SK-N-SH treated with all-trans-retinoic acid at 6 μM for 48 hours (cell line): ENCODE measurements at regions not wholly inside any gene's neighbourhood (a gene's known extent, or its start where the extent isn't known, plus 50 kb on each side); places are given as distances from the start of the nearest gene placed in this dataset.
A peak's percentile ranks its signal among the peaks of the same experiment; 100 is the strongest.
"Not testable (repeated sequence)": the region's sequence is repeated elsewhere in the genome, so short reads cannot be mapped to it uniquely, and the experiment has no call there.

Source experiments
- ATAC-seq: fragments of 200-7000 bp; cut with Tn5 transposase; 3 replicates; pipeline ENCODE4 v1.9.1; 2020; ENCODE audit warnings: mild to moderate bottlenecking, moderate library complexity
- BACH2 ChIP-seq: fragments of 250-450 bp; sonication (Bioruptor Pico); IDR thresholded peaks from 2 replicates; pipeline ENCODE4 v1.9.0; 2021; ENCODE audit warnings: mild to moderate bottlenecking, borderline replicate concordance
- CSDC2 ChIP-seq: fragments of 250-450 bp; sonication (Bioruptor Pico); IDR thresholded peaks from 2 replicates; pipeline ENCODE4 v1.5.0; 2020; ENCODE audit warnings: mild to moderate bottlenecking, moderate library complexity
- ESRRG ChIP-seq: fragments of 250-450 bp; sonication (Bioruptor Pico); IDR thresholded peaks from 2 replicates; pipeline ENCODE4 v1.6.1; 2021; ENCODE audit warnings: mild to moderate bottlenecking
- GLIS3 ChIP-seq: fragments of 250-450 bp; sonication (Bioruptor Pico); IDR thresholded peaks from 2 replicates; pipeline ENCODE4 v1.5.0; 2020; ENCODE audit warnings: mild to moderate bottlenecking, moderate library complexity
- ISL1 ChIP-seq: fragments of 250-450 bp; sonication (Bioruptor Pico); IDR thresholded peaks from 2 replicates; pipeline ENCODE4 v2.1.2; 2022; ENCODE audit warnings: mild to moderate bottlenecking, moderate library complexity
- OSR1 ChIP-seq: fragments of 250-450 bp; sonication (Bioruptor Pico); IDR thresholded peaks from 2 replicates; pipeline ENCODE4 v1.8.0; 2022; ENCODE audit warnings: moderate library complexity, mild to moderate bottlenecking, inconsistent platforms
- PPARA ChIP-seq: fragments of 250-450 bp; sonication (Bioruptor Pico); IDR thresholded peaks from 2 replicates; pipeline ENCODE4 v1.5.0; 2020; ENCODE audit warnings: mild to moderate bottlenecking, borderline replicate concordance
- RARB ChIP-seq: fragments of 250-450 bp; sonication (Bioruptor Pico); IDR thresholded peaks from 2 replicates; pipeline ENCODE4 v1.8.0; 2021; ENCODE audit warnings: mild to moderate bottlenecking, moderate library complexity
- SNAI2 ChIP-seq: fragments of 250-450 bp; sonication (Bioruptor Pico); IDR thresholded peaks from 2 replicates; pipeline ENCODE4 v1.5.0; 2020; ENCODE audit warnings: mild to moderate bottlenecking, moderate library complexity
- TCF4 ChIP-seq: fragments of 250-450 bp; sonication (Bioruptor Pico); IDR thresholded peaks from 2 replicates; pipeline ENCODE4 v1.8.0; 2021; ENCODE audit warnings: mild to moderate bottlenecking, moderate library complexity, borderline replicate concordance
- TOX ChIP-seq: fragments of 250-450 bp; sonication (Bioruptor Pico); IDR thresholded peaks from 2 replicates; pipeline ENCODE4 v1.8.0; 2021; ENCODE audit warnings: mild to moderate bottlenecking, moderate library complexity, borderline replicate concordance
- ZC3H10 ChIP-seq: fragments of 250-450 bp; sonication (Bioruptor Pico); IDR thresholded peaks from 2 replicates; pipeline ENCODE4 v1.5.1; 2021; ENCODE audit warnings: mild to moderate bottlenecking, moderate library complexity
- ZFP3 ChIP-seq: fragments of 250-450 bp; sonication (Bioruptor Pico); IDR thresholded peaks from 2 replicates; pipeline ENCODE4 v1.5.0; 2020; ENCODE audit warnings: mild to moderate bottlenecking, moderate library complexity
- ZNF565 ChIP-seq: fragments of 450-650 bp; formaldehyde crosslinking; conservative IDR thresholded peaks from 2 replicates; pipeline ENCODE4 v1.5.0; 2020; ENCODE audit warnings: low read depth, mild to moderate bottlenecking, moderate library complexity
- ZNF70 ChIP-seq: fragments of 450-650 bp; formaldehyde crosslinking; IDR thresholded peaks from 2 replicates; pipeline ENCODE4 v1.5.0; 2020; ENCODE audit warnings: mild to moderate bottlenecking, moderate library complexity
- ZNF8 ChIP-seq: fragments of 450-650 bp; formaldehyde crosslinking; IDR thresholded peaks from 2 replicates; pipeline ENCODE4 v1.5.0; 2020; ENCODE audit warnings: mild to moderate bottlenecking, moderate library complexity
- TF ChIP-seq, protein P1 (sequence below): fragments of 250-450 bp; sonication (Bioruptor Pico); IDR thresholded peaks from 2 replicates; pipeline ENCODE4 v1.5.1; 2021; ENCODE audit warnings: mild to moderate bottlenecking, moderate library complexity
- TF ChIP-seq, protein P2 (sequence below): fragments of 250-450 bp; sonication (Bioruptor Pico); IDR thresholded peaks from 2 replicates; pipeline ENCODE4 v1.8.0; 2021; ENCODE audit warnings: low read depth, mild to moderate bottlenecking, moderate library complexity, borderline replicate concordance
- TF ChIP-seq, protein P3 (sequence below): fragments of 250-450 bp; sonication (Bioruptor Pico); IDR thresholded peaks from 2 replicates; pipeline ENCODE4 v1.8.0; 2020; ENCODE audit warnings: mild to moderate bottlenecking, moderate library complexity, borderline replicate concordance
- TF ChIP-seq, protein P4 (sequence below): fragments of 250-450 bp; sonication (Bioruptor Pico); IDR thresholded peaks from 2 replicates; pipeline ENCODE4 v1.5.1; 2020; ENCODE audit warnings: low read depth, mild to moderate bottlenecking, moderate library complexity

DNA sequence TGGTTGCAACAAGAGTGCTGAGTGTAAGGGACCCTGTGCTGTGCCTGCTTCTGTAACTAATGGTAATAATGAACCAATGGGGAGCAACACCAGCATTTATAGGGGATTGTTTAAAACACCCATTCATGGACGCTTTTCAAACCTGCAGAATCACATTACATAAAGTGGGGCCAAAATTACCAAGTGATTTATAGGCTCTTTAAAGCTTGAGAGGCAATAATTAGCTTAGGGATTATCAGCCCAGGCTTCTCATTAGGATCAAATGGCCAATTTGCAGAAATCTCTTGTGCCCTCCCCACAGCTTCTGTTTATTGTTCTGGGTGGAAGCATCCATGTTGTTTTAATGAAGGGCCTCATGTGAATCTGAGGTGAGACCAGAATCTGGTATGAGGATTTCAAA is 125.5 kb downstream of the ZNF486 start:
- TF ChIP-seq TCF4 (CRISPR knock-in tag) = 0 out of 2 replicates have a peak, but pooled peaks have one; percentile 15
- TF ChIP-seq, all 23 proteins: peak for 1; not testable (repeated sequence) for 22
- not testable (repeated sequence) for ATAC-seq

DNA sequence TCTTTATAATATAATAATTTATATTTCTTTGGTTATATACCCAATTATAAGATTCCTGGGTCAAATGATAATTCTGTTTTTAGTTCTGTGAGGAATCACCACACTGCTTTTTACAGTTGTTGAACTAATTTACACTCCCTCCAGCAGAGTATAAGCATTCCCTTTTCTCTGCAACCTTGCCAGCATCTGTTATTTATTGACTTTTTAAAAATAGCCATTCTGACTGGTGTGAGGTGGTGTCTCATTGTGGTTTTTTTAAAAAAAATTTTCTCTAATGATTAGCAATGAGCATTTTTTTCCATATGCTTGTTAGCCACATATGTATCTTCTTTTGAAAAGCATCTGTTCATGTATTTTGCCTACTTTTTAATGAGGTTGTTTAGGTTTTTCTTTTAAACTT is 122.2 kb downstream of the ZNF486 start:
- ATAC-seq = no peak
- no peak for TF ChIP-seq PPARA (CRISPR knock-in tag)
- TF ChIP-seq ZFP3 (CRISPR knock-in tag) = no peak
- no peak for TF ChIP-seq ISL1 (CRISPR knock-in tag)
- no peak for TF ChIP-seq TCF4 (CRISPR knock-in tag)
- TF ChIP-seq GLIS3 (CRISPR knock-in tag) = no peak
- TF ChIP-seq ESRRG (CRISPR knock-in tag) = no peak
- TF ChIP-seq RARB (CRISPR knock-in tag) = no peak
- TF ChIP-seq, protein P1, sequence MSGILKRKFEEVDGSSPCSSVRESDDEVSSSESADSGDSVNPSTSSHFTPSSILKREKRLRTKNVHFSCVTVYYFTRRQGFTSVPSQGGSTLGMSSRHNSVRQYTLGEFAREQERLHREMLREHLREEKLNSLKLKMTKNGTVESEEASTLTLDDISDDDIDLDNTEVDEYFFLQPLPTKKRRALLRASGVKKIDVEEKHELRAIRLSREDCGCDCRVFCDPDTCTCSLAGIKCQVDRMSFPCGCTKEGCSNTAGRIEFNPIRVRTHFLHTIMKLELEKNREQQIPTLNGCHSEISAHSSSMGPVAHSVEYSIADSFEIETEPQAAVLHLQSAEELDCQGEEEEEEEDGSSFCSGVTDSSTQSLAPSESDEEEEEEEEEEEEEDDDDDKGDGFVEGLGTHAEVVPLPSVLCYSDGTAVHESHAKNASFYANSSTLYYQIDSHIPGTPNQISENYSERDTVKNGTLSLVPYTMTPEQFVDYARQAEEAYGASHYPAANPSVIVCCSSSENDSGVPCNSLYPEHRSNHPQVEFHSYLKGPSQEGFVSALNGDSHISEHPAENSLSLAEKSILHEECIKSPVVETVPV = no peak
- TF ChIP-seq, all 23 proteins: peak for 0

DNA sequence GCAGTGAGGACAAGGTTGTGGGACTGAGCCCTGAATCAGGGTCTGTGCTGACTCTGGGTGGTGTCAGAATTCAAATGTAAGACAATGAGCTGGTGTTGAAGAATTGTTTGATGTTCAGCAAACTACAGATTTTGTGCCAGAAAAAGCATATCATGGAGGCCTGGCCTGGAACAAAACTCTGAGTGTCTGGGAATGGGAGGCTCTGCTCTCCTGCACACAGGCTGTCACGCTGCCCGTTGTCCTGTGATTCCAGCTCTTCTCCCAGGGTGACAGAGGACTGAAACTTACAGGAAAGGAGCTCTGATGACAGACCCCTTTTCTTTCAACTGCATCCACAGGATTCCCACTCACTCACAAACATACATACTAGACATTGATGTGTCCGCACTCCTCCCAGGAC is 120.1 kb downstream of the ZNF486 start:
- ATAC-seq = no peak
- TF ChIP-seq ZC3H10 = no peak
- TF ChIP-seq ZNF8 (CRISPR knock-in tag) = no peak
- TF ChIP-seq, protein P2, sequence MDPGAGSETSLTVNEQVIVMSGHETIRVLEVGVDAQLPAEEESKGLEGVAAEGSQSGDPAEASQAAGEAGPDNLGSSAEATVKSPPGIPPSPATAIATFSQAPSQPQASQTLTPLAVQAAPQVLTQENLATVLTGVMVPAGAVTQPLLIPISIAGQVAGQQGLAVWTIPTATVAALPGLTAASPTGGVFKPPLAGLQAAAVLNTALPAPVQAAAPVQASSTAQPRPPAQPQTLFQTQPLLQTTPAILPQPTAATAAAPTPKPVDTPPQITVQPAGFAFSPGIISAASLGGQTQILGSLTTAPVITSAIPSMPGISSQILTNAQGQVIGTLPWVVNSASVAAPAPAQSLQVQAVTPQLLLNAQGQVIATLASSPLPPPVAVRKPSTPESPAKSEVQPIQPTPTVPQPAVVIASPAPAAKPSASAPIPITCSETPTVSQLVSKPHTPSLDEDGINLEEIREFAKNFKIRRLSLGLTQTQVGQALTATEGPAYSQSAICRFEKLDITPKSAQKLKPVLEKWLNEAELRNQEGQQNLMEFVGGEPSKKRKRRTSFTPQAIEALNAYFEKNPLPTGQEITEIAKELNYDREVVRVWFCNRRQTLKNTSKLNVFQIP (CRISPR knock-in tag) = no peak
- TF ChIP-seq ISL1 (CRISPR knock-in tag) = no peak
- no peak for TF ChIP-seq BACH2 (CRISPR knock-in tag)
- no peak for TF ChIP-seq ZNF565
- TF ChIP-seq, protein P1 = no peak
- TF ChIP-seq SNAI2 = no peak
- no peak for TF ChIP-seq CSDC2 (CRISPR knock-in tag)
- TF ChIP-seq ZFP3 (CRISPR knock-in tag) = no peak
- no peak for TF ChIP-seq PPARA (CRISPR knock-in tag)
- TF ChIP-seq, protein P3, sequence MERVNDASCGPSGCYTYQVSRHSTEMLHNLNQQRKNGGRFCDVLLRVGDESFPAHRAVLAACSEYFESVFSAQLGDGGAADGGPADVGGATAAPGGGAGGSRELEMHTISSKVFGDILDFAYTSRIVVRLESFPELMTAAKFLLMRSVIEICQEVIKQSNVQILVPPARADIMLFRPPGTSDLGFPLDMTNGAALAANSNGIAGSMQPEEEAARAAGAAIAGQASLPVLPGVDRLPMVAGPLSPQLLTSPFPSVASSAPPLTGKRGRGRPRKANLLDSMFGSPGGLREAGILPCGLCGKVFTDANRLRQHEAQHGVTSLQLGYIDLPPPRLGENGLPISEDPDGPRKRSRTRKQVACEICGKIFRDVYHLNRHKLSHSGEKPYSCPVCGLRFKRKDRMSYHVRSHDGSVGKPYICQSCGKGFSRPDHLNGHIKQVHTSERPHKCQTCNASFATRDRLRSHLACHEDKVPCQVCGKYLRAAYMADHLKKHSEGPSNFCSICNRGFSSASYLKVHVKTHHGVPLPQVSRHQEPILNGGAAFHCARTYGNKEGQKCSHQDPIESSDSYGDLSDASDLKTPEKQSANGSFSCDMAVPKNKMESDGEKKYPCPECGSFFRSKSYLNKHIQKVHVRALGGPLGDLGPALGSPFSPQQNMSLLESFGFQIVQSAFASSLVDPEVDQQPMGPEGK (CRISPR knock-in tag) = no peak

DNA sequence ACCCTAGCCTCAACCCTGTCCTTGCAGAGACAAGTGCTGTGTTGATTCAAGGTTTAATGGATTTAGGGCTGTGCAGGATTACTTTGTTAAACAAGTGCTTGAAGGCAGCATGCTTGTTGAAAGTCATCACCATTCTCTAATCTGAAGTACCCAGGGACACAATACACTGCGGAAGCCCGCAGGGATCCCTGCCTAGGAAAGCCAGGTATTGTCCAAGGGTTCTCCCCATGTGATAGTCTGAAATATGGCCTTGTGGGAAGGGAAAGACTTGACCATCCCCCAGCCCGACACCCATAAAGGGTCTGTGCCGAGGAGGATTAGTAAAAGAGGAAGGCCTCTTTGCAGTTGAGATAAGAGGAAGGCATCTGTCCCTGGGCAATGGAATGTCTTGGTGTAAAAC is 118.9 kb downstream of the ZNF486 start:
- not testable (repeated sequence) for ATAC-seq

DNA sequence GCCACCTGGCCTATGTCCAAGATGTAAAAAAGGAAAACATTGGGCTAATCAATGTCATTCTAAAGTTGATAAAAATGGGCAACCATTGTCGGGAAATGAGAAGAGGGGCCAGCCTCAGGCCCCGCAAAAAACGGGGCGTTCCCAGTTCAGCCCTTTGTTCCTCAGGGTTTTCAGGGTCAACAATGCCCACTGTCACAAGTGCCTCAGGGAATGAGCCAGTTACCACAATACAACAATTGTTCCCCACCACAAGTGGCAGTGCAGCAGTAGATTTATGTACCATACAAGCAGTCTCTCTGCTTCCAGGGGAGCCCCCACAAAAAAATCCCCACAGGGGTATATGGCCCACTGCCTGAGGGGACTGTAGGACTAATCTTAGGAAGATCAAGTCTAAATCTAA is 112.5 kb downstream of the ZNF486 start:
- TF ChIP-seq ESRRG (CRISPR knock-in tag) (no peak), RARB (CRISPR knock-in tag) (no peak), ZNF8 (CRISPR knock-in tag) (no peak), BACH2 (CRISPR knock-in tag) (no peak), OSR1 (no peak), ZNF565 (no peak), ZNF70 (no peak), TOX (CRISPR knock-in tag) (no peak), SNAI2 (no peak), TCF4 (CRISPR knock-in tag) (no peak)
- TF ChIP-seq, protein P1 = no peak
- TF ChIP-seq, protein P4, sequence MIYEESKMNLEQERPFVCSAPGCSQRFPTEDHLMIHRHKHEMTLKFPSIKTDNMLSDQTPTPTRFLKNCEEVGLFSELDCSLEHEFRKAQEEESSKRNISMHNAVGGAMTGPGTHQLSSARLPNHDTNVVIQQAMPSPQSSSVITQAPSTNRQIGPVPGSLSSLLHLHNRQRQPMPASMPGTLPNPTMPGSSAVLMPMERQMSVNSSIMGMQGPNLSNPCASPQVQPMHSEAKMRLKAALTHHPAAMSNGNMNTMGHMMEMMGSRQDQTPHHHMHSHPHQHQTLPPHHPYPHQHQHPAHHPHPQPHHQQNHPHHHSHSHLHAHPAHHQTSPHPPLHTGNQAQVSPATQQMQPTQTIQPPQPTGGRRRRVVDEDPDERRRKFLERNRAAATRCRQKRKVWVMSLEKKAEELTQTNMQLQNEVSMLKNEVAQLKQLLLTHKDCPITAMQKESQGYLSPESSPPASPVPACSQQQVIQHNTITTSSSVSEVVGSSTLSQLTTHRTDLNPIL (CRISPR knock-in tag) = no peak
- ATAC-seq = no peak
